ENCODE measurements at regions not wholly inside any gene's neighbourhood (a gene's known extent, or its start where the extent isn't known, plus 50 kb on each side); places are given as distances from the start of the nearest gene placed in this dataset.

GRCh38 chr16:66203476-66203875, 163.0 kb upstream of the CDH5 start:
- TF ChIP-seq CTCF (IDR thresholded peaks at IDR 0.05; ENCODE audit: low read depth, low read length, missing control alignments), result no peak
- DNase-seq (ENCODE audit: extremely low read depth, low read depth), result no peak
- no peak overlapping the region for H3K4me3 ChIP-seq (replicated peaks; ENCODE audit: low read depth, low read length)

- TF ChIP-seq CTCF (IDR thresholded peaks at IDR 0.05; ENCODE audit: low read depth, low read length, missing control alignments), result no peak
- no peak for DNase-seq (ENCODE audit: extremely low read depth, low read depth)
Measured at GRCh38 chr16:66199189-66199588, 167.3 kb upstream of the CDH5 start.

GRCh38 chr16:66198641-66199040, 167.8 kb upstream of the CDH5 start:
- no peak for TF ChIP-seq CTCF (IDR thresholded peaks at IDR 0.05; ENCODE audit: low read depth, low read length, missing control alignments)
- no peak for DNase-seq (ENCODE audit: extremely low read depth, low read depth)
- no peak overlapping the region for H3K4me3 ChIP-seq (replicated peaks; ENCODE audit: low read depth, low read length)

More at GRCh38 chr16:66199189-66199588, 167.3 kb upstream of the CDH5 start:
- H3K4me3 ChIP-seq (replicated peaks; ENCODE audit: low read depth, low read length), result no peak overlapping the region

- H3K4me3 ChIP-seq (replicated peaks; ENCODE audit: low read depth, low read length), result no peak overlapping the region
- no peak for DNase-seq (ENCODE audit: extremely low read depth, low read depth)
- TF ChIP-seq CTCF (IDR thresholded peaks at IDR 0.05; ENCODE audit: low read depth, low read length, missing control alignments), result no peak
Measured at GRCh38 chr16:66197668-66198278, 168.7 kb upstream of the CDH5 start.

GRCh38 chr16:66196770-66197169, 169.7 kb upstream of the CDH5 start:
- DNase-seq (ENCODE audit: extremely low read depth, low read depth), result no peak

GRCh38 chr16:66194866-66195265, 171.6 kb upstream of the CDH5 start:
- H3K4me3 ChIP-seq (replicated peaks; ENCODE audit: low read depth, low read length), result no peak overlapping the region
- no peak for DNase-seq (ENCODE audit: extremely low read depth, low read depth)
- no peak for TF ChIP-seq CTCF (IDR thresholded peaks at IDR 0.05; ENCODE audit: low read depth, low read length, missing control alignments)

More at GRCh38 chr16:66196770-66197169, 169.7 kb upstream of the CDH5 start:
- no peak for TF ChIP-seq CTCF (IDR thresholded peaks at IDR 0.05; ENCODE audit: low read depth, low read length, missing control alignments)
- H3K4me3 ChIP-seq (replicated peaks; ENCODE audit: low read depth, low read length), result no peak overlapping the region
